GM12873 (cell line): ENCODE measurements at regions not wholly inside any gene's neighbourhood (a gene's known extent, or its start where the extent isn't known, plus 50 kb on each side); places are given as distances from the start of the nearest gene placed in this dataset.

Experiments used
- CTCF ChIP-seq: IDR thresholded peaks from 2 replicates; pipeline ENCODE4 v1.5.1; 2012; ENCODE audit warnings: low read depth, mild to moderate bottlenecking, moderate library complexity, low read length, control low read depth; ENCODE audit not compliant: insufficient read depth; ENCODE audit errors: missing control alignments

GRCh38 chr13:102993348-102993747 lies 72.9 kb downstream of the SLC10A2 start:
- TF ChIP-seq CTCF, result no peak

- no peak for TF ChIP-seq CTCF
Measured at GRCh38 chr13:102984210-102984609, 82.0 kb downstream of the SLC10A2 start.

- no peak for TF ChIP-seq CTCF
Measured at GRCh38 chr13:102983496-102983895, 82.7 kb downstream of the SLC10A2 start.

- no peak for TF ChIP-seq CTCF
Measured at GRCh38 chr13:102980331-102980982, 85.8 kb downstream of the SLC10A2 start.

- no peak for TF ChIP-seq CTCF
Measured at GRCh38 chr13:102978168-102978567, 88.0 kb downstream of the SLC10A2 start.

- no peak for TF ChIP-seq CTCF
Measured at GRCh38 chr13:102977471-102977870, 88.7 kb downstream of the SLC10A2 start.

- TF ChIP-seq CTCF, result no peak
Measured at GRCh38 chr13:102974317-102975087, 91.7 kb downstream of the SLC10A2 start.
